A549 (cell line): ENCODE measurements at regions not wholly inside any gene's neighbourhood (a gene's known extent, or its start where the extent isn't known, plus 50 kb on each side); places are given as distances from the start of the nearest gene placed in this dataset.

Experiments
- ATAC-seq, 2 experiments: fragments of 200-7000 bp in 1 of 2; fragments of >200 bp in 1 of 2; cut with Nextera tagmentation in 1 of 2; cut with Tn5 transposase in 1 of 2; 3 replicates each; pipeline versions ENCODE4 v1.8.0 to v1.9.1; 2018 to 2020; ENCODE audit warnings: mild to moderate bottlenecking in 1 of 2, moderate library complexity in 1 of 2
- CTCF ChIA-PET: fragments of 300-600 bp; sonication (Branson Sonifier 250); formaldehyde crosslinking; extraction: SDS; loops from one replicate; lab custom pipeline; 2021; ENCODE audit warnings: antibody characterized with exemption, inconsistent platforms; lab: Yijun Ruan, JAX
- POLR2A ChIA-PET: fragments of 350-600 bp; formaldehyde crosslinking; extraction: SDS; loops from one replicate; lab custom pipeline; 2021; ENCODE audit warnings: antibody characterized with exemption, inconsistent platforms; lab: Yijun Ruan, JAX
- DNase-seq, 2 experiments: peaks; one replicate each; pipeline versions ENCODE4 v3.0.0 to v3.0.0-alpha.2; 2011 to 2016; ENCODE audit warnings: low read depth in 1 of 2, low spot score in 1 of 2
- FAIRE-seq: peaks from 2 replicates; lab custom pipeline; 2011; peaks lifted over from hg19 to GRCh38; lab: Jason Lieb, UNC
- H3K27ac ChIP-seq, 2 experiments: fragments of >200 bp; sonication (Bioruptor Twin); formaldehyde crosslinking; 3 replicates each; pipeline ENCODE4 v1.5.1; 2016 to 2017
- H3K4me1 ChIP-seq: fragments of >200 bp; sonication (Bioruptor Twin); formaldehyde crosslinking; 3 replicates; pipeline ENCODE4 v1.6.1; 2016
- H3K4me2 ChIP-seq: fragments of >200 bp; sonication (Bioruptor Twin); formaldehyde crosslinking; 3 replicates; pipeline ENCODE4 v1.6.1; 2016
- H3K4me3 ChIP-seq: fragments of >200 bp; sonication (Bioruptor Twin); formaldehyde crosslinking; 3 replicates; pipeline ENCODE4 v1.5.1; 2016
- H3K9me3 ChIP-seq: fragments of >200 bp; sonication (Bioruptor Twin); formaldehyde crosslinking; 3 replicates; pipeline ENCODE4 v1.6.1; 2016
- CBX2 ChIP-seq: fragments of 200-600 bp; sonication (generic); IDR thresholded peaks from 2 replicates; pipeline ENCODE4 v1.6.1; 2016; ENCODE audit warnings: low read depth, mild to moderate bottlenecking, borderline replicate concordance
- CBX8 ChIP-seq: fragments of 200-600 bp; sonication (generic); IDR thresholded peaks from 2 replicates; pipeline ENCODE4 v1.6.1; 2016
- CHD2 ChIP-seq: fragments of 150-350 bp; IDR thresholded peaks from 2 replicates; pipeline ENCODE4 v1.6.1; 2014; ENCODE audit warnings: low read length; ENCODE audit not compliant: partially characterized antibody
- EHF ChIP-seq: fragments of 250-450 bp; sonication (Bioruptor Pico); IDR thresholded peaks from 2 replicates; pipeline ENCODE4 v1.5.0; 2020; ENCODE audit warnings: mild to moderate bottlenecking
- ESRRA ChIP-seq: fragments of 150-350 bp; IDR thresholded peaks from 2 replicates; pipeline ENCODE4 v1.6.1; 2014; ENCODE audit warnings: mild to moderate bottlenecking, low read length, borderline replicate concordance
- FOSL2 ChIP-seq, 2 experiments: fragments of 450-650 bp in 1 of 2; fragments of >200 bp in 1 of 2; sonication (Bioruptor Twin) in 1 of 2; formaldehyde crosslinking; IDR thresholded peaks; 2 replicates each; pipeline versions ENCODE4 v1.5.0 to v1.6.1; 2016 to 2020; ENCODE audit warnings: mild to moderate bottlenecking in 1 of 2, moderate library complexity in 1 of 2
- GATA3 ChIP-seq: IDR thresholded peaks from 2 replicates; pipeline ENCODE4 v1.6.1; 2012; ENCODE audit warnings: borderline replicate concordance
- HOXB13 ChIP-seq: fragments of 250-450 bp; sonication (Bioruptor Pico); IDR thresholded peaks from 2 replicates; pipeline ENCODE4 v1.5.0; 2020; ENCODE audit warnings: low read depth, mild to moderate bottlenecking, moderate library complexity
- JUN ChIP-seq, 2 experiments: fragments of >200 bp; sonication (Bioruptor Twin); formaldehyde crosslinking; IDR thresholded peaks; 2 replicates in 1 of 2; 3 replicates in 1 of 2; pipeline ENCODE4 v1.6.1; 2016 to 2017
- JUNB ChIP-seq: fragments of >200 bp; sonication (Bioruptor Twin); formaldehyde crosslinking; IDR thresholded peaks from 2 replicates; pipeline ENCODE4 v1.6.1; 2016
- KDM5A ChIP-seq: fragments of 200-600 bp; sonication (generic); IDR thresholded peaks from 2 replicates; pipeline ENCODE4 v1.6.1; 2016; ENCODE audit warnings: antibody characterized with exemption, mild to moderate bottlenecking
- PHF8 ChIP-seq: fragments of 200-600 bp; sonication (generic); IDR thresholded peaks from 2 replicates; pipeline ENCODE4 v1.6.1; 2016; ENCODE audit warnings: low read depth, mild to moderate bottlenecking, antibody characterized with exemption, moderate library complexity, borderline replicate concordance
- RCOR1 ChIP-seq: fragments of 150-350 bp; IDR thresholded peaks from 2 replicates; pipeline ENCODE4 v1.6.1; 2014; ENCODE audit warnings: antibody characterized with exemption, low read length, low read depth
- RNF2 ChIP-seq: fragments of 200-600 bp; sonication (generic); IDR thresholded peaks from 2 replicates; pipeline ENCODE4 v1.6.1; 2016; ENCODE audit warnings: low read depth, mild to moderate bottlenecking, antibody characterized with exemption, moderate library complexity, borderline replicate concordance
- ZNF302 ChIP-seq: fragments of 250-450 bp; sonication (Bioruptor Pico); IDR thresholded peaks from 2 replicates; pipeline ENCODE4 v1.9.0; 2021; ENCODE audit warnings: inconsistent platforms, mild to moderate bottlenecking, moderate library complexity
- ZSCAN20 ChIP-seq: fragments of 250-450 bp; sonication (Bioruptor Pico); IDR thresholded peaks from 2 replicates; pipeline ENCODE4 v1.8.0; 2022; ENCODE audit warnings: mild to moderate bottlenecking, moderate library complexity
- WGBS: methylation state at CpG from one replicate; pipeline ENCODE4 v1.1.6; 2017; ENCODE audit errors: missing lambda C conversion rate; 5-methylcytosine and 5-hydroxymethylcytosine counted together
- TF ChIP-seq, protein P1 (sequence below): fragments of >200 bp; sonication (Bioruptor Twin); formaldehyde crosslinking; IDR thresholded peaks from 3 replicates; pipeline ENCODE4 v1.6.1; 2016
- TF ChIP-seq, protein P2 (sequence below): fragments of 450-650 bp; IDR thresholded peaks from 2 replicates; pipeline ENCODE4 v1.6.1; 2014; ENCODE audit warnings: antibody characterized with exemption
- TF ChIP-seq, protein P3 (sequence below): IDR thresholded peaks from 2 replicates; pipeline ENCODE4 v1.6.1; 2012

DNA sequence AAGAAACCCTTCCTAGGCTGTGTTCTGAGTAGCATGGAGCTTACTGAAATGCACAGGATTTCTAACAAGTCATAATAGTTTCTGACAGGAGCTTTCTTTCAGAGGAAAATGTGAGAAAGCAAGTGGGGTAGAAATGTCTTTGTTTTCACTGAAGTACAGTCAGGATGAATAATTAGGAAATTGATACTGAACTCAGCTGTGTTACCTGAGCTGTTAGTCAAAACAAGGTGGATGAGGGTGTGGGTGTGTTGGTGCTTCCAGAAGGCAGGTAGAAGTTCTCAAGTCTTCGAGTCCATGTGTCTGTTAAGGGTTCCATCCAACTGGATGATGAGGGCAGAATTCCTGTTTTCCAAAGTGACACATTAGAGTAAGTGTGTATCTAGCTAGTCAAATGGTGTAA lies 122.4 kb downstream of the BASP1 start:
- Histone ChIP-seq H3K9me3 (peaks cover 14% of the 10 kb centered on the region; the same call in 2 of the 3 replicates), H3K4me1 (peaks cover 44% of the 10 kb centered on the region), H3K4me2 (no peak overlapping the region), H3K4me3 (no peak overlapping the region), H3K27ac (peak overlapping the region in 1 of 2 experiments; percentile 50; a peak in 3 of 6 replicates)
- TF ChIP-seq RCOR1 (no peak), JUN (IDR thresholded peaks at IDR 0.05) (no peak), HOXB13 (no peak), FOSL2 (IDR thresholded peaks at IDR 0.05) (no peak), FOSL2 (CRISPR knock-in tag; IDR thresholded peaks at IDR 0.05) (no peak), KDM5A (no peak), JUNB (no peak), PHF8 (no peak), CBX8 (no peak), ZSCAN20 (no peak), RNF2 (no peak), EHF (CRISPR knock-in tag) (no peak), CBX2 (no peak), CHD2 (no peak)
- TF ChIP-seq, protein P1, sequence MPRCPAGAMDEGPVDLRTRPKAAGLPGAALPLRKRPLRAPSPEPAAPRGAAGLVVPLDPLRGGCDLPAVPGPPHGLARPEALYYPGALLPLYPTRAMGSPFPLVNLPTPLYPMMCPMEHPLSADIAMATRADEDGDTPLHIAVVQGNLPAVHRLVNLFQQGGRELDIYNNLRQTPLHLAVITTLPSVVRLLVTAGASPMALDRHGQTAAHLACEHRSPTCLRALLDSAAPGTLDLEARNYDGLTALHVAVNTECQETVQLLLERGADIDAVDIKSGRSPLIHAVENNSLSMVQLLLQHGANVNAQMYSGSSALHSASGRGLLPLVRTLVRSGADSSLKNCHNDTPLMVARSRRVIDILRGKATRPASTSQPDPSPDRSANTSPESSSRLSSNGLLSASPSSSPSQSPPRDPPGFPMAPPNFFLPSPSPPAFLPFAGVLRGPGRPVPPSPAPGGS = no peak
- TF ChIP-seq, protein P2, sequence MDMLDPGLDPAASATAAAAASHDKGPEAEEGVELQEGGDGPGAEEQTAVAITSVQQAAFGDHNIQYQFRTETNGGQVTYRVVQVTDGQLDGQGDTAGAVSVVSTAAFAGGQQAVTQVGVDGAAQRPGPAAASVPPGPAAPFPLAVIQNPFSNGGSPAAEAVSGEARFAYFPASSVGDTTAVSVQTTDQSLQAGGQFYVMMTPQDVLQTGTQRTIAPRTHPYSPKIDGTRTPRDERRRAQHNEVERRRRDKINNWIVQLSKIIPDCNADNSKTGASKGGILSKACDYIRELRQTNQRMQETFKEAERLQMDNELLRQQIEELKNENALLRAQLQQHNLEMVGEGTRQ = no peak
- FAIRE-seq = no peak
- no peak for DNase-seq
- 58% methylated on average over 1 of the region's 1 CpG for WGBS
- CTCF ChIA-PET = interaction anchor here (0.6 to 1.0 kb wide), 3 partner anchors 47 to 457 kb away, joined by 3 to 4 read pairs (median 3); no protein-coding TSS in a partner anchor
- no peak for ATAC-seq
- POLR2A ChIA-PET = no interaction called here

DNA sequence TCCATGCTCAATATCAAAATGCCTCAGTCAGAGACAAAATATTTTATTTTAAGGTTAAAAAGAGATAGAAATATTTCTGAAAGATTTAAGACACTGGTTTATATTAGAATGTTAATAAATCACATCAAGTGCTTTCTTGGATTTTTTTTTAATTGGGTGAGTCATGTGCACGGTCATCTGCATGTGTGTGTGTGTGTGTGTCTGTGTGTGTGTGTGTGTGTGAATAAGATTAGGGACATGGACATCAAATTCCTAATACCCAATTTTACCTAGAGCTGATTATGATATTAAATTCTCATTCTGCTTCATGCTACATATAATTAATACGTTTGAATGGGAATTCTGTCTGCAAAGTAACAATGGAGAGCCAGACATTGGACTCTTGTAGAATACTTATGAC lies 122.9 kb downstream of the BASP1 start:
- WGBS = 60% methylated on average over 2 of the region's 2 CpGs
- peaks cover 14% of the 10 kb centered on the region; the same call in 2 of the 3 replicates for H3K9me3 ChIP-seq
- DNase-seq (no peak), ATAC-seq (no peak), FAIRE-seq (no peak)
- ChIA-PET POLR2A (no interaction called here), CTCF (interaction anchor here (0.6 to 1.0 kb wide), 4 partner anchors 47 to 456 kb away, joined by 3 to 4 read pairs (median 3); no protein-coding TSS in a partner anchor)
- H3K4me1 ChIP-seq = peaks cover 44% of the 10 kb centered on the region
- TF ChIP-seq FOSL2 (IDR thresholded peaks at IDR 0.05) = no peak
- peak; percentile 75 for TF ChIP-seq FOSL2 (CRISPR knock-in tag; IDR thresholded peaks at IDR 0.05)
- TF ChIP-seq ZNF302 (CRISPR knock-in tag) = no peak
- no peak overlapping the region for H3K4me3 ChIP-seq
- H3K4me2 ChIP-seq = peak overlapping the region; percentile 38; the same call in 1 of the 3 replicates
- H3K27ac ChIP-seq = peak overlapping the region in 1 of 2 experiments; percentile 50; a peak in 3 of 6 replicates

DNA sequence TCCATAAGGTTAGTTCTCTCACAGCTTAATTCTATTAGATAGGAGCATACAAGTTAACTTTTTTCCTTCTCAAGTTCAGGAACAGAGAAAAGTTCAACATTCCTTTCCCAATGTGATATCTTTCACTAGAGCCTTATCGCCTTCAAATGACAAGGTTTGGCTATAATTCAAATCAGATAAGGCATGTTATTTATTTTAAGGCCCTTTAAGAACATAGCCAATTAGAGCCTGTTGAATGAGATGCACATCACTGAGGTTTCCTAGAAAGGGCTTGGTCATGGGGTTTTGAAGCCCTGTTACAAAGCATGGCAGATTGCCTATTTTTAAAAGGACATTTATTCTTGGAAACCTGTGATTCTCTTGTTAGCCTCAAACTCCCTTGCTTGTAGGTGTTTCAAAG lies 123.4 kb downstream of the BASP1 start:
- no peak for FAIRE-seq
- ChIA-PET CTCF (interaction anchor here (0.6 to 1.2 kb wide), 3 partner anchors 58 to 125 kb away, joined by 3 to 4 read pairs (median 3); no protein-coding TSS in a partner anchor), POLR2A (no interaction called here)
- 0 out of 6 replicates have a peak overlapping the region, but pooled peaks have one; percentile 8 to 23 for H3K27ac ChIP-seq
- peak overlapping the region; percentile 38; the same call in 2 of the 3 replicates for H3K4me2 ChIP-seq
- peak in 1 of 2 experiments; percentile 49; a peak in 3 of 6 replicates for ATAC-seq
- WGBS = 9% methylated on average over 1 of the region's 1 CpG
- TF ChIP-seq RNF2 (no peak), ESRRA (no peak), GATA3 (peak; percentile 92)
- TF ChIP-seq, protein P3, sequence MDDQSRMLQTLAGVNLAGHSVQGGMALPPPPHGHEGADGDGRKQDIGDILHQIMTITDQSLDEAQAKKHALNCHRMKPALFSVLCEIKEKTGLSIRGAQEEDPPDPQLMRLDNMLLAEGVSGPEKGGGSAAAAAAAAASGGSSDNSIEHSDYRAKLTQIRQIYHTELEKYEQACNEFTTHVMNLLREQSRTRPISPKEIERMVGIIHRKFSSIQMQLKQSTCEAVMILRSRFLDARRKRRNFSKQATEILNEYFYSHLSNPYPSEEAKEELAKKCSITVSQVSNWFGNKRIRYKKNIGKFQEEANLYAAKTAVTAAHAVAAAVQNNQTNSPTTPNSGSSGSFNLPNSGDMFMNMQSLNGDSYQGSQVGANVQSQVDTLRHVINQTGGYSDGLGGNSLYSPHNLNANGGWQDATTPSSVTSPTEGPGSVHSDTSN = no peak
- DNase-seq = peak in 1 of 2 experiments; percentile 71
- peaks cover 14% of the 10 kb centered on the region; the same call in 2 of the 3 replicates for H3K9me3 ChIP-seq
- peaks cover 44% of the 10 kb centered on the region for H3K4me1 ChIP-seq
- H3K4me3 ChIP-seq = no peak overlapping the region
